ENCODE measurements at regions not wholly inside any gene's neighbourhood (a gene's known extent, or its start where the extent isn't known, plus 50 kb on each side); places are given as distances from the start of the nearest gene placed in this dataset.

DNA sequence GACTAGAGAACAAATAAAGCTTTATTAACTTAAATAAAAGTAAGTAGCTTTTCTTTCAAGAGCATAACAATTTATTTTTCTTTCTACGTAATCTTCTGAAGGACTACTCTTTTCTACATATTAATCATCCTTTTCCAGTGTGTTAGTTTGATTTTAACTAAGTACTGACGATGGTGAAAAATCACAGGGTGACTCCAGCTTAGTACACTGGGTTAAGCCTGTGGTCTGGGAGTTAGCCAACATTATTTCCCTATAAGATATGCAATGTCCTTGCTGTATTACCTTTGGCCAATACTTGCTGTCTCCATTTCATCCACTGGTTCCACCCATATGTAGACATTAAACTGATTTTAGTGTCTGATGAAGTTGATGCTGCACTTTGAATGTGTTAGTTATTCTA lies 508.6 kb upstream of the SUCLG2 start:
- H3K4me3 ChIP-seq: no peak overlapping the region
- DNase-seq: no peak
- TF ChIP-seq EP300 (IDR thresholded peaks at IDR 0.05): no peak
- no peak for TF ChIP-seq POLR2AphosphoS5 (IDR thresholded peaks at IDR 0.05)
- TF ChIP-seq, protein P1, sequence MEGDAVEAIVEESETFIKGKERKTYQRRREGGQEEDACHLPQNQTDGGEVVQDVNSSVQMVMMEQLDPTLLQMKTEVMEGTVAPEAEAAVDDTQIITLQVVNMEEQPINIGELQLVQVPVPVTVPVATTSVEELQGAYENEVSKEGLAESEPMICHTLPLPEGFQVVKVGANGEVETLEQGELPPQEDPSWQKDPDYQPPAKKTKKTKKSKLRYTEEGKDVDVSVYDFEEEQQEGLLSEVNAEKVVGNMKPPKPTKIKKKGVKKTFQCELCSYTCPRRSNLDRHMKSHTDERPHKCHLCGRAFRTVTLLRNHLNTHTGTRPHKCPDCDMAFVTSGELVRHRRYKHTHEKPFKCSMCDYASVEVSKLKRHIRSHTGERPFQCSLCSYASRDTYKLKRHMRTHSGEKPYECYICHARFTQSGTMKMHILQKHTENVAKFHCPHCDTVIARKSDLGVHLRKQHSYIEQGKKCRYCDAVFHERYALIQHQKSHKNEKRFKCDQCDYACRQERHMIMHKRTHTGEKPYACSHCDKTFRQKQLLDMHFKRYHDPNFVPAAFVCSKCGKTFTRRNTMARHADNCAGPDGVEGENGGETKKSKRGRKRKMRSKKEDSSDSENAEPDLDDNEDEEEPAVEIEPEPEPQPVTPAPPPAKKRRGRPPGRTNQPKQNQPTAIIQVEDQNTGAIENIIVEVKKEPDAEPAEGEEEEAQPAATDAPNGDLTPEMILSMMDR (IDR thresholded peaks at IDR 0.05): no peak
- no peak for TF ChIP-seq POLR2A (IDR thresholded peaks at IDR 0.05)
- H3K27me3 ChIP-seq: no peaks in the 10 kb centered on the region
- H3K36me3 ChIP-seq: no peaks in the 10 kb centered on the region
- no peaks in the 10 kb centered on the region for H3K4me1 ChIP-seq
- H3K9me3 ChIP-seq: no peaks in the 10 kb centered on the region
- WGBS, 5 donors: 39 to 54% (median 44%) methylated on average over 2 of the region's 2 CpGs
- no peak overlapping the region for H3K27ac ChIP-seq
- intact Hi-C loops (cut with DNase I; ENCODE audit: low total_unique reads): no loop called here

DNA sequence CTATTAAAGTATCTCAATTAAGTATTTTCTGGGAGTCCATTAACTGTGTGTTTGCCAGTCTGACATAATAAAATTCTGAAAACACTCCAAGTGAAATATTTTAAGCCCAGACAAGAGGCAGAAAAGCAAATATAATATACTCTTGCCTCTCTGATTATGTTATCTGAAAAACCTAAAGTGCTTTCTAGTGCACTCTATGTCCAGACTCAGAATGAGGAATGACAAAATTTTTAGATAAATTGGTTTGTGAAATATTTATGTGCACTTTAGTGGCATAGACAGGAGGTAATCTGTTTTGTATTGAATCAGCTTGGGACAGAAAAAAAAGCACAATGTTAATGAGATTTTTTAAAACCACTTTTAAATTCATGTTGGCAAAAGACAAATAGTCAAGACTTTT lies 508.2 kb upstream of the SUCLG2 start:
- Histone ChIP-seq H3K36me3 (no peaks in the 10 kb centered on the region), H3K4me1 (no peaks in the 10 kb centered on the region), H3K9me3 (no peaks in the 10 kb centered on the region), H3K27me3 (no peaks in the 10 kb centered on the region), H3K27ac (no peak overlapping the region), H3K4me3 (no peak overlapping the region)
- intact Hi-C loops (cut with DNase I; ENCODE audit: low total_unique reads): no loop called here
- TF ChIP-seq EP300 (IDR thresholded peaks at IDR 0.05): no peak
- TF ChIP-seq POLR2A (IDR thresholded peaks at IDR 0.05): no peak
- no peak for TF ChIP-seq POLR2AphosphoS5 (IDR thresholded peaks at IDR 0.05)
- TF ChIP-seq, protein P1 (IDR thresholded peaks at IDR 0.05): no peak
- no peak for DNase-seq

DNA sequence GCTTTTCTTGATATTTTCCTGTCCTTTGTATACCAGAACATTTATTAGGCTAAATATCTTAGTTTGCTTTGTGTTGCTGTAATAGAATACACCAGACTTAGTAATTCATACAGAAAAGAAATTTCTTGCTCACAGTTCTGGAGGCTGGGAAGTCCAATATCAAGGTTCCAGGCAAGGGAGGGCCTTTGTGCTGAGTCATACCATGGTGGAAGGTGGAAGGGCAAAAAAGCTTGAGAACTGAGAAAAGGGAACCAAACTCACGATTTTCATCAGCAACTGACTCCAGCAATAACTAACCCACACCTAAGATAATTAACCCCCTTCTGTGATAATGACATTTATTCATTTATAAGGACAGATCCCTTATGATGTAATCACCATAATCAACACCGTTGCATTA lies 496.9 kb upstream of the SUCLG2 start:
- Histone ChIP-seq H3K4me3 (no peak overlapping the region), H3K36me3 (no peaks in the 10 kb centered on the region), H3K27ac (no peak overlapping the region), H3K9me3 (no peaks in the 10 kb centered on the region), H3K27me3 (no peaks in the 10 kb centered on the region), H3K4me1 (no peaks in the 10 kb centered on the region)
- WGBS, 5 donors: 70 to 77% (median 72%) methylated on average over 2 of the region's 2 CpGs
- TF ChIP-seq POLR2A (IDR thresholded peaks at IDR 0.05) (no peak), POLR2AphosphoS5 (IDR thresholded peaks at IDR 0.05) (no peak), EP300 (IDR thresholded peaks at IDR 0.05) (no peak)
- TF ChIP-seq, protein P1 (IDR thresholded peaks at IDR 0.05): no peak
- no peak for DNase-seq
- intact Hi-C loops (cut with DNase I; ENCODE audit: low total_unique reads): no loop called here

DNA sequence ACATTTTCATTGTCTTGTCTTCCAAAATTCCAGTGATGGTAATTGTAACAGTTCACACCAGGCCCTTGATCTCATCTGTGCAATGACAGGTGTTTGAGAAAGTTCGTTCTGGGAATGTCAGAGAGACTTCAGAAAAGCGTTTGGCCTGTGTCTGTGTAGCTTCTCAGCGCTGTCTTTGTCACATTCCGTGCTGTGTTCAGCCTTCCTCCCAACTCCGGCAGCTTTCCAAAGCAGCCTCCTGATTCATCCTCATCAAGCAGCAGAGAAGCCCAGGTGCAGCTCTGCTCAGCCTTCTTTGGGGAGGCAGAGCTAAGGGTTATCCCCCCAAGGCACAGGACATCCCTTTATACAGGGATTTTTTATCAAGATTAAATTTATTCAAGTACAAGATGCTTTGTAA lies 494.0 kb upstream of the SUCLG2 start:
- intact Hi-C loops (cut with DNase I; ENCODE audit: low total_unique reads): no loop called here
- no peaks in the 10 kb centered on the region for H3K9me3 ChIP-seq
- peak in 1 of 2 donors; percentile 12 for DNase-seq
- H3K4me1 ChIP-seq: no peaks in the 10 kb centered on the region
- no peaks in the 10 kb centered on the region for H3K27me3 ChIP-seq
- no peaks in the 10 kb centered on the region for H3K36me3 ChIP-seq
- WGBS, 5 donors: 60 to 70% (median 68%) methylated on average over 5 of the region's 5 CpGs
- no peak overlapping the region for H3K27ac ChIP-seq
- no peak overlapping the region for H3K4me3 ChIP-seq
- TF ChIP-seq POLR2AphosphoS5 (IDR thresholded peaks at IDR 0.05) (no peak), POLR2A (IDR thresholded peaks at IDR 0.05) (no peak), EP300 (IDR thresholded peaks at IDR 0.05) (no peak)
- TF ChIP-seq, protein P1 (IDR thresholded peaks at IDR 0.05): no peak
